ENCODE measurements at regions not wholly inside any gene's neighbourhood (a gene's known extent, or its start where the extent isn't known, plus 50 kb on each side); places are given as distances from the start of the nearest gene placed in this dataset.

- H3K79me2 ChIP-seq (replicated peaks; ENCODE audit: insufficient read depth, low read length): no peaks in the 10 kb centered on the region
- no peaks in the 10 kb centered on the region for H3K27me3 ChIP-seq (ENCODE audit: insufficient read depth, low read depth, low read length)
- TF ChIP-seq, protein P1, sequence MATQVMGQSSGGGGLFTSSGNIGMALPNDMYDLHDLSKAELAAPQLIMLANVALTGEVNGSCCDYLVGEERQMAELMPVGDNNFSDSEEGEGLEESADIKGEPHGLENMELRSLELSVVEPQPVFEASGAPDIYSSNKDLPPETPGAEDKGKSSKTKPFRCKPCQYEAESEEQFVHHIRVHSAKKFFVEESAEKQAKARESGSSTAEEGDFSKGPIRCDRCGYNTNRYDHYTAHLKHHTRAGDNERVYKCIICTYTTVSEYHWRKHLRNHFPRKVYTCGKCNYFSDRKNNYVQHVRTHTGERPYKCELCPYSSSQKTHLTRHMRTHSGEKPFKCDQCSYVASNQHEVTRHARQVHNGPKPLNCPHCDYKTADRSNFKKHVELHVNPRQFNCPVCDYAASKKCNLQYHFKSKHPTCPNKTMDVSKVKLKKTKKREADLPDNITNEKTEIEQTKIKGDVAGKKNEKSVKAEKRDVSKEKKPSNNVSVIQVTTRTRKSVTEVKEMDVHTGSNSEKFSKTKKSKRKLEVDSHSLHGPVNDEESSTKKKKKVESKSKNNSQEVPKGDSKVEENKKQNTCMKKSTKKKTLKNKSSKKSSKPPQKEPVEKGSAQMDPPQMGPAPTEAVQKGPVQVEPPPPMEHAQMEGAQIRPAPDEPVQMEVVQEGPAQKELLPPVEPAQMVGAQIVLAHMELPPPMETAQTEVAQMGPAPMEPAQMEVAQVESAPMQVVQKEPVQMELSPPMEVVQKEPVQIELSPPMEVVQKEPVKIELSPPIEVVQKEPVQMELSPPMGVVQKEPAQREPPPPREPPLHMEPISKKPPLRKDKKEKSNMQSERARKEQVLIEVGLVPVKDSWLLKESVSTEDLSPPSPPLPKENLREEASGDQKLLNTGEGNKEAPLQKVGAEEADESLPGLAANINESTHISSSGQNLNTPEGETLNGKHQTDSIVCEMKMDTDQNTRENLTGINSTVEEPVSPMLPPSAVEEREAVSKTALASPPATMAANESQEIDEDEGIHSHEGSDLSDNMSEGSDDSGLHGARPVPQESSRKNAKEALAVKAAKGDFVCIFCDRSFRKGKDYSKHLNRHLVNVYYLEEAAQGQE (IDR thresholded peaks at IDR 0.05; ENCODE audit: borderline replicate concordance): no peak
- TF ChIP-seq POLR2AphosphoS5 (IDR thresholded peaks at IDR 0.05) (no peak), RAD21 (conservative IDR thresholded peaks at IDR 0.05) (no peak), SMC3 (conservative IDR thresholded peaks at IDR 0.05; ENCODE audit: poor library complexity) (no peak), EZH2 (IDR thresholded peaks at IDR 0.05; ENCODE audit: borderline replicate concordance, insufficient read depth, low read length, poor library complexity, severe bottlenecking) (no peak), TAF1 (IDR thresholded peaks at IDR 0.05; ENCODE audit: low read depth) (no peak), EP300 (conservative IDR thresholded peaks at IDR 0.05; ENCODE audit: poor library complexity, severe bottlenecking) (no peak), MXI1 (conservative IDR thresholded peaks at IDR 0.05; ENCODE audit: poor library complexity, severe bottlenecking) (no peak), CTCF (IDR thresholded peaks at IDR 0.05; ENCODE audit: poor library complexity, severe bottlenecking) (no peak)
- H3K27ac ChIP-seq (ENCODE audit: low read length): no peak overlapping the region
- no peak overlapping the region for H3K4me2 ChIP-seq (ENCODE audit: low read length)
- no peak overlapping the region for H3K4me3 ChIP-seq (ENCODE audit: low read length)
- no peak overlapping the region for H3K9ac ChIP-seq (ENCODE audit: low read length)
- H3F3A ChIP-seq (ENCODE audit: insufficient read depth, low read length, poor library complexity, severe bottlenecking): no peaks in the 10 kb centered on the region
- H3K36me3 ChIP-seq (ENCODE audit: insufficient read depth, low read length): no peaks in the 10 kb centered on the region
- H3K9me3 ChIP-seq (ENCODE audit: low read length): no peaks in the 10 kb centered on the region
- H4K20me1 ChIP-seq (ENCODE audit: insufficient read depth): no peaks in the 10 kb centered on the region
- H2AFZ ChIP-seq (ENCODE audit: low read depth, low read length): no peak overlapping the region
- H3K9me2 ChIP-seq (ENCODE audit: insufficient read depth, low read length): no peaks in the 10 kb centered on the region
These were observed 99.3 kb upstream of the ZNF366 start for GRCh38 chr5:72606525-72606924.

GRCh38 chr5:72605632-72606031 lies 98.4 kb upstream of the ZNF366 start:
- Histone ChIP-seq H3K9me3 (ENCODE audit: low read length) (no peaks in the 10 kb centered on the region), H4K20me1 (ENCODE audit: insufficient read depth) (no peaks in the 10 kb centered on the region), H3K4me2 (ENCODE audit: low read length) (no peak overlapping the region), H3K36me3 (ENCODE audit: insufficient read depth, low read length) (no peaks in the 10 kb centered on the region), H3K4me3 (ENCODE audit: low read length) (no peak overlapping the region), H3K27me3 (ENCODE audit: insufficient read depth, low read depth, low read length) (no peaks in the 10 kb centered on the region), H3K9ac (ENCODE audit: low read length) (no peak overlapping the region), H3K9me2 (ENCODE audit: insufficient read depth, low read length) (no peaks in the 10 kb centered on the region), H3K27ac (ENCODE audit: low read length) (no peak overlapping the region), H3F3A (ENCODE audit: insufficient read depth, low read length, poor library complexity, severe bottlenecking) (no peaks in the 10 kb centered on the region), H3K79me2 (replicated peaks; ENCODE audit: insufficient read depth, low read length) (no peaks in the 10 kb centered on the region), H2AFZ (ENCODE audit: low read depth, low read length) (no peak overlapping the region)
- no peak for TF ChIP-seq CTCF (IDR thresholded peaks at IDR 0.05; ENCODE audit: poor library complexity, severe bottlenecking)
- no peak for TF ChIP-seq TAF1 (IDR thresholded peaks at IDR 0.05; ENCODE audit: low read depth)
- no peak for TF ChIP-seq EZH2 (IDR thresholded peaks at IDR 0.05; ENCODE audit: borderline replicate concordance, insufficient read depth, low read length, poor library complexity, severe bottlenecking)

All from neural cell (in vitro differentiated cells).